ENCODE measurements at regions not wholly inside any gene's neighbourhood (a gene's known extent, or its start where the extent isn't known, plus 50 kb on each side); places are given as distances from the start of the nearest gene placed in this dataset.
"Not testable (repeated sequence)": the region's sequence is repeated elsewhere in the genome, so short reads cannot be mapped to it uniquely, and the experiment has no call there.

DNA sequence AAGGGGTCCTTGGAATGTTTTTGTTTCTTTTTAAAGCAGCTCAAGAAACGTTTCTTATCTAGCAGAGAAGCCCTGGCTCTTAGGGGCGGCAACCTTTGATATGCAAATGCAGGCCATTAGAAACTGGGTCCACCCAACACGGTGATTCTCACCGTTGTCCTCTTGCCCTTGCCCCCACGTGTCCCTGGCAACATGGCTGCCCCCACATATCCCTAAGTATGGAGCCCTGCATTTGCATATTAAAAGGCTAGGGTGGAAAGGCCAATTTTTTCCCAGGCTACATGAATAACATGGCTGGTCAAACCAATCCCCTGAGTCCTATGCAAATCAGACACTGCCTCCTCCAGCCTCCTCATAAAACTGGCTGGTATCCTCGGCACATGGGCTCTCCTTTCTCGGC is 230.1 kb upstream of the SPOPL start:
- DNase-seq = no peak

DNA sequence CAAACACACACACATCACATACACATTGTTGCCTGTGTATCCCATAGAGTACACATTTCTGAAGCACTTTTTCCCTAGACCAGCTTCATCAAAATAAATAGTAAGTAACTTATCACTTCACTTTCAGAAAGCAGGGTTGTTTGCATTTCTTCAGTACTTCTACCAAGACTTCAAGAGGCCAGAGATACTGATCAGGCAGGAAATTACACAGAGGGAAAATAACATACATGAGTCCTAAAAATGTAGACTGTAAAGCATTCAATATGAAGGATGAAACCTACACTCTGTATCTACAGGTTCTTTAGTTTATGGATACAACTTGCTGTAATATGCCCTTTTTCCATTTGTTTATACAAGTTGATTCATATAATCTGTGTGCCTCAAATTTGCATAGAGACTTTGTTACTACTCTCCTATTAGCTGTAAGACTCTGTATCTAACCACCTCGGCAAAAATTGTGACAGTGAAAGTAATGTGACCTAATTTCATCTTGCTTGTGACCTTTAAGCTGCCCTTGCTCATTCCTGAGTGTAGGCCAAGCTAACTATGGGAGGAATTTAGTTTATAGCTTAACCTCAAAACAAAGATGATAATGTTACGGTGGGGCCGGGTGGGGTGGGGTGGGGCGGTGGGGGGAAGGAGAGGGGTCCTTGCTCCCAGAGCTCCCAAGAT is 228.9 kb upstream of the SPOPL start:
- no peak for DNase-seq

DNA sequence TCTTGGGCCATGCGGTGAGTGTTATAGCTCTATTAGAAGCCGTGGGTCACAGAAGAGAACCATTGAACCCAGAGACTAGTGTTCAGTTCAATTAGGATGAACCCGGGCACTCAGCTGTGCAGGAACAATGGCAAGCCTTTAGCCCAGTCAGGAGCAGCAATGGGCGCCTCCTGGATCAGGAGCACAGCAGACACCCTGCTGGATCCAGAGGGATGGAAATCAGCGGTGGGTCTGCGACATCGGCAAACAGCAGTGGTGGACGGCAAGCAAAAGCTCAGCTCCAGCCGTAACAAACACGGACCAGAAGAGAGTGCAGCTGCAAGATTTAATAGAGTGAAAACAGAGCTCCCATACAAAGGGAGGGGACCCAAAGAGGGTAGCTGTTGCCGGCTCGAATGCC is 228.3 kb upstream of the SPOPL start:
- not testable (repeated sequence) for DNase-seq

DNA sequence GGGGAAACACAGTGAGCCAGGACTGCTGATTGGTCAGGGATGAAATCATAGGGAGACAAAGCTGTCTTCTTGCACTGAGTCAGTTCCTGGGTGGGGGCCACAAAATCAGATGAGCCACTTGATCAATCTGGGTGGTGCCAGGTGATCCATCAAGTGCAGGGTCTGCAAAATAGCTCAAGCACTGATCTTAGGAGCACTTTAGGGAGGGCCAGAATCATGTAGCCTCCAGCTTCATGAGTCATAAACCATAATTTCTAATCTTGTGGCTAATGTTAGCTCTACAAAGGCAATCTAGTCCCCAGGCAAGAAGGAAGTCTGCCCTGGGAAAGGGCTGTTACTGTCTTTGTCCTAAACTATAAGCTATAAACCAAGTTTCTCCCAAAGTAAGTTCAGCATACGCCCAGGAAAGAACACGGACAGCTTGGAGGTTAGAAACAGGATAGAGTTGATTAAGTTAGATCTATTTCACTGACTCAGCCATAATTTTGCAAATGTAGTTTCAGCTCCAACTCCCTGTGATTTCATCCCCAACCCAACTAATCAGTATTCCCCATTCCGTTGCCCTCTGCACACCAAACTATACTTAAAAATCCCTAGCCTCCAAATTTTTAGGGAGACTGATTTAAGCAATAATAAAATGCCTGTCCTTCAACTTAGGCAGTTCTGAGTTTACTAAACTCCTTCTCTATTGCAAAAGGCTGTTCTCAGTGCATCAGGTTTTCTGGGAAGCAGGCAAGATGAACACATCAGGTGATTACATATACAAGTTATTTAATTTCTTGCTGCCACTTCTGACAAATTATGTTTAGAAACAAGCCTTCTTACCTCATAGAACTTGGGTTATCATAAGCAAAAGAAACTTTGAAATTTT is 226.9 kb upstream of the SPOPL start:
- no peak for DNase-seq

DNA sequence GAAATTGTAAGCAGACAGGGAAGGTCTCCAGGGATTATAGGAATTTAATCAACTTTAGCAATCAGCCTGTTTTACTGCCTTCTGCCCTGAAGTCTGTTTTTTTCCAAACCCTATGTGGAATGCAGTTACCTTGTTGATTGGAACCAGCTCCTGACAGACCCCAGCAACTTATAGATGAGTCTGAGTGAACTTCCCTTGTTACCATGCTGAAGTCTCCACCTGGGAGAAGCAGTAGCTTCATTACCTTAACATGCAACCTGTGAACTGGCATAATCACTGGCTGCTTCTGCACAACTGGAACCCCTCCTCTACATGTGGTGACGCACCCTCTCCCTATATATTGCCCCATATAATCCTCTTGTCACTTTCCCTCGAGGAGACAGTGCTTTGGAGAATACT is 226.3 kb upstream of the SPOPL start:
- DNase-seq = no peak

DNA sequence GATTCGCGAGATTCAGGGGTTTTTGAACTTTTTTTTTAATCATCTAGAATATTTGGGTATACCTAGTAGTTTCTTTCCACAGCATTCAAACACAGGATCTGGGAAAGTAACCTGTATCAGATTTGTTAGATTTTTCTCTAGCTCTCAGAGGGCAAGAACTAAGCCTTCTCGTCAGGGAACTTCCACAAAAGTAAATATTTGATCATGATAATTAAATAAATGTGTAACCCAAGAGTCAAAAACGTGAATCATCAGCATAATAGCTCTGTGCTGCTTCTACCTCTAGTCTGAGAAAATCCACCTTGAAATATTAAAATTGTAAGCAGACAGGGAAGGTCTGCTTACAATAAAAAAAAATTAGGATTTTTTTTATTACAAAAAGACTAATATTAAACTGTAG is 225.7 kb upstream of the SPOPL start:
- DNase-seq = peak in 1 of 2 donors; percentile 4

DNA sequence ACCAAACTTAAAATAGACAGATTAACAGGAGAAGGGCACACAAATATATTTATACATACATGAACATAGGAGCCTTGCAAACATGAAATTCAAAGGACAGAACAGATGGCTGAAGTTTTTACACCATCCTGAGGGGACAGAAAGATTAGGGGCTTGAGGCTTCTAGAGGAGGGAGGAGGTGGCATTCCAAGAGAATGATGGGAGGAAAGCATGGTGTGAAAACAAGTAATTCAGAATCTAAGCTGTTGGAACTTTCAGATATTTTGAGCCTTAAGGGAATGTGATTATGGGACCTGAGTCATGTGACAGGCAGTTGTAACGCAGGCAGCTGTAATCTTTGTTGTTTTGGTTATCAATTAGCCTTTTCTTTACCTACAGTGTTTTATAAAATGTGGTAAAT is 225.2 kb upstream of the SPOPL start:
- no peak for DNase-seq

DNA sequence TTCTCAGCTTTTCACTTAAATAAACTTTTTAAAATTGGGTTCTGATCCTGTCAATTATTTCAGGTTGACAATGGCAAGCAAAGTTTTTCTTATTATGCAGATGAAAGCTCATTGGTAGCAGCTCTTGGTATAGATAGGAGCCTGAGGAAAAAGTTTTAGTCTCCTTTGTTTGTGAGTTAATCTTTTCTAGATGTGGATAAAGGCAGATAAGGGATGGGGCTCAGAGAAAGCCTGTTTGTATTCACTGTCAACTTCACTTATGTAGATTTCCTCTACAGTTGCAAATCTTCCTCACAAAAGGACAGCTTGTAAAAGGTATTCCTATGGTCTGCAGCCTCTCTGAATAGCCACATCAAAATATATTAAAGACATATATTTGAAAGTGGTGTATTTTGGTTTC is 224.5 kb upstream of the SPOPL start:
- DNase-seq = no peak

DNA sequence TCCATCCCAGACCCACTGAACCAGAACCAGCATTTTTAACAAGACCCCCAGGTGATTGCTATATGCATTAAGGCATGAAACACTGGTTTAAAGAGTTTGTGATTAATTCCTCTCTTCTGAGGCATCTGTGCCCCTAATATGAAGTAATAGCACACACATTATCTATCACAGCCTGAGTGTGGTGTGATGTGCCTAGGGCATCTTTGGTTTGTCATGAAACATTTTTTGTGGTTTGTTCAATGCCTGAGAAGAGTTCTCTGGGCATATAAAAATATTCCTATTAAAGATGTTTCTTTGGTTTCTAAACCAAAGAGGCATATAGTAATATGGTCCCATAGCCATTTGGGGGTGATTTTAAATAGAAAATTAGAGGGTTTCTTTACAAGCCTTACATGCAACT is 221.7 kb upstream of the SPOPL start:
- DNase-seq = no peak

DNA sequence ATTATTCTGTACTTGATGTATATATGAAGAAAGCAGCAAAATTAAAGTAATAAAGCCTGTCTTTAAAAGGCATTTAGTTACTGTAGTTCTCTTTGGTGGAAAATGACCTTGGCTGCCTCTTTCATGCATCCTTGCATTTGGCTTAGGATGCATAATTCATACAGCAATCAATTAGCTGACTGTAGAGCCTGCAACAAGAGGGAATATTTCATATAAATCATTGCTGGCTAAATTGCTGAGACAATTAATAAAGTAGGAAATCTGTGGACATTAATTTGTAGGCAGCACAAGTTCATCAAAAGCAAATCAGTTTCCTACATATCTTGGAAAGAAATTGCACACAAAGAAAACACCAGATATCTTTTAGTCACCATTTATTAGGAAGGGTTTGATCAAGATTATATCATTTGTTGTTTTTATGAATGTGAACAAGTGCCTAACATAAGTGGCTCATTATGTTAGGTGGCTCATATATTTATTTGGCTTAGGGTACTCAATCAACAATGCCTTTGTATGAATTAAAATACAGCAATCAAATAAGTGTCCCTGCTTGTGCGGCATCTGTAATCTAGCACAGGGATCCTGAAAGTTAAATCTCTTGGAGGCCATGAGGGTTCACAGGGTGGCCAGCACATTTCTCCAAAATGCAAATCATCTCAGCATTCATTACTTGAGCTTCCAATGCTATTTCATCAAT is 220.4 kb upstream of the SPOPL start:
- no peak for DNase-seq

DNA sequence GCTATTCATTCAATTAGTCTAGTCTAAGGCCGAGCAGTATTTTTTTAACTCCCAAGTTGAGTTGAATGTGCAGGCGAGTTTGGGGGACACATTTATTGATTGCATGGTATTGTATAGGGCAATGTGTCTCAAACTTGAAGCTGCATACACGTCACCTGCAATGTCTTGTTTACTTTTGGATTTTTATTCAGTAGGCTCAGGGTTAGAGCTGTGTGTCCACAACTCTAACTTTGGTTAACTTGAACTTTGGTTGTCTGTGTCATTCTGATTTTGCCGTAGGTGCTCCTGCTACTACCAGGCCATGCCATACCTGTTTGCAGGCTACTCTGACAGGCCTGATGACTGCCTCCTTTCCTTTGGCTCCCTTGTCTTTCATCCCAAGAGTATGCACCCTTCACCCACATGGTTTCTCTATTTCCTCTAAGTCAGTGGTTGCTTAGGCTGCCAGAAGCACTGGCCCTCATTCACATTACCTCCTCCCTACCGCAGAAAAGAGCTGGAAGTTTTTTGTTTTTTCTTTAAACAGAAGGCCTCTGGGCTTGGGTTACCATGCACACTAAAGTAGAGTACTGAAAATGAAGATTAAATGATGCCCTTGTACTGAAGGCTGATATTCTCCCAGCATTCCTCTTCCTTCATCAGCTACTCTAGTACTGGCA is 219.4 kb upstream of the SPOPL start:
- no peak for DNase-seq

DNA sequence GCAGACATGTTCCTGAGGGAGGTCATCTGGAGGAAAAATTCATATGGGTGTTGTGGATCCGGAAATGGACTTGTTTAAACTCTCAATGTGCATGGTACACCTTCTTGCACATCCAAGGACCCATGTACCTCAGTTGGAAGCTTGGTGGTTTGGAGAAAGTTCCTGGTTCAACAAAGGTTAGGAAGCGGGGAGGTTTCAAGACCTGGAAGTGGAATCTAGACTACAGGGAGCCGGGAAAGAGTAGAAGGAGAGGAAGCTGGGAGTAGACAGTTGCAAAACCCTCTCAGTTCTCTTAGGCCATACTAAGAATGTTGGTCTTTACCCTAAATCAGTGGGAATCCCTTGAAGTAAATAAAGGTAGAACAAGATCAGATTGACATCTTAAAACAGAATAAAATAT is 209.8 kb upstream of the SPOPL start:
- no peak for DNase-seq

DNA sequence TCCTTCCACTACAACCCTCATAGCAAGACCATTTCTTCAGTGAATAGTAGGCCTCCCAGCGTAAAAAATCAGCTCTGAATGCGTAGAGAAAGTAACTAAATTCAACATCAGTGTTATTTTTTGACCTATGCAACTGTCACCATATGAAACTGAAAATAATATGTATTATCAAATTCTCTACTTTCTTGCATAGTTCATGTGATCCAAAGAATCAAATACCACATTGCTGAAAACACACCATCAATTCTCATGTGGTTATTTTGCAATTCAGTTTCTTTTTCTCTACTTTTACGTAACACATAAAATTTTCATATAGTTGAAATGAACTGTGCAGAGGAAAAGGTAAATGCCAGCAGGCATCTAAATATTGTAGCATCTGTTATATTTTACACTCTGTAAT is 208.5 kb upstream of the SPOPL start:
- DNase-seq = no peak

DNA sequence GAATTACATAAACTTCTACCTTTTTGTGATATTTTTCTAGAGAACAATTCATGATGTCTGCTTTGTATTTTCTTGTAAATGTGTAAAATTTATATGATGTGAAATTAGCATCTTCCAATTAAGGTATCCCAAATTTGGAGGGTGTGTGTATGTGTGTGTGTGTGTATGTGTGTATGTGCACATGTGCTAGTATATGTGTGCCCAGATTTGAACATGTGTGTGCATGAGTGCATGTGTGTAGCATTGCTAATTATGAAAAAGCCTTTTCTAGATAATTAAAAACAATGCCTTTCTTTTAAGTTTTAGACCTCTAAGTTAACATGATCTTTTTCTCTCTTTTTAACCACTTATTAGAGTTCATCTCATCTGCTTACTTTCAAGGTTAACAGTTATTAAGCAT is 208.0 kb upstream of the SPOPL start:
- DNase-seq = no peak

DNA sequence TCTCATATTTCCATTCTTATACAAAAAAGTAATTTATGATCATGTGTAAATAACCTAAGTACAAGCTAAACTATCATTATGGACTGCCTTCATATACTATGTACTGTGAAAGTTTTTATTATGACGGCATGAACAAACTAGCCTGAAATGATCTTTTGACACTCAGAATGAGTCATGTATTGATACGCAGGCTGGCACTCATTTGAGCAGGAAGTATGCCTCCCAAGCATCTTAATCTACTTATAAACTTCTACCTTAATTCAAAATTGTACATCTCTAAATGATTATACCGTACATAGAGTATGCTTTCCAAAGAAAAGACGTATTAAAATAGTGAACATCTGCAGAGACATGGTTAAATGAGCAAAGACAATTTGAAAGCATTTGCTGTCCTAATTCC is 207.1 kb upstream of the SPOPL start:
- no peak for DNase-seq

DNA sequence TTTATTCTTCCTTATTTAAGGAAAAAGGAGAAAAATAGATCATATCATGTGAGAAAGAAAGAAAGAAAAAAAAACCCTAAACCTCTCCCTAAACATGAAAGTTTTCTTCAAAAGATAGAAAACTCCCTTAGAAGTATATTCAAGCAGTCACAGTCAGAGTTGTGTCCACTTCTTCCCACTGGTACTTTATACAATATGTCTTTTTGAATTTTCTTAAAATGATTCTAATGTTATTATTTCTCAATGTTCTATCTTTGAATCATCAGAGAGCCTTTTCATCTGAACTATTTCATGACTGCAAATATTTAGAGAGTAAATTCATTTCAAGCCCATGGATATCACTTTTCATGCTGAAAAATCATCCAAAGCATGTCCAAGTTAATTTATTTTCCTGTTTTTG is 205.2 kb upstream of the SPOPL start:
- no peak for DNase-seq

DNA sequence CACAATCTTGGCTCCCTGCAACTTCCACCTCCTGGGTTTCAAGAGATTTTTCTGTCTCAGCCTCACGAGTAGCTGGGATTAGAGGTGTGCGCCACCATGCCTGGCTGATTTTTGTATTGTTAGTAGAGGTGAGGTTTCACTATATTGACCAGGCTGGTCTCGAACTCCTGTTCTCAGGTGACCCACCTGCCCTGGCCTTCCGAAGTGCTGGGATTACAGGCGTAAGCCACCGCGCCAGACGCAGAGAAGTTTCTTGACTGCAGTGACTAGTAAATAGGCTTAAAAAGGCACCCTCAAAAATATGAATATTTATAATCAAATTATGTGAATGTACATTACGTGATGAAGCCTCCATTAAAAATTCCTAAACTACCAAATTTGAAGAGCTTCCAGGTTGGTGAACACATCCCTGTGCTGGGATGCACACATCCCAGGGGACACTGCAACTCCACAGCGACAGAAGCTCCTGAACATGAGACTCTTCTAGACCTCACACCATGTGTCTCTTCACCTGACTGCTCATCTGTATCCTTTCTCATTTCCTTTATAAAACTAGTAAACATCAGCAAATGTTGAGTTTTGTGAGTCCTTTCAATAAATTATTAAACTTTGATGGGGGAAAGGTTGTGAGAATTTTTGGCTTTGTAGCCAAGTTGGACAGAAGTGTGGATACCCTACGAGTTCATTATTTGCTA is 203.3 kb upstream of the SPOPL start:
- no peak for DNase-seq

DNA sequence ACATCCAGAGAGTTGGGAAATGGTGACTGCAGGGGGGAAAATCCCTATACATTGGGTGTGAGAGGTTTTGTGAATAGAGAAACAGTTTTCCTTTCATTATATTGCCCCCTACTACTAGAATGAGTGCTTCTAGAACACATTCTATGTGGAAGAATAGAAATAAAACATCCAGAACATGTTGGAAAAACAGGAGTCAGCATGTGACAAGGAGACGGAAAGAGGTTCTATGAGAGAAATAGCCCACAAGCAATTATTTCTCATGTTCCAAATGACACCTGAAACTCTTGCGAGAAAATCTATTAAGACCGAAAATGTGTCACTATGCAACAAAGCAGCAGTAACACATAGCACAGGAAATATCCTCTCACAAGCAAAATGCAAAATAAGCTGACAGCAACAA is 202.7 kb upstream of the SPOPL start:
- DNase-seq = no peak

DNA sequence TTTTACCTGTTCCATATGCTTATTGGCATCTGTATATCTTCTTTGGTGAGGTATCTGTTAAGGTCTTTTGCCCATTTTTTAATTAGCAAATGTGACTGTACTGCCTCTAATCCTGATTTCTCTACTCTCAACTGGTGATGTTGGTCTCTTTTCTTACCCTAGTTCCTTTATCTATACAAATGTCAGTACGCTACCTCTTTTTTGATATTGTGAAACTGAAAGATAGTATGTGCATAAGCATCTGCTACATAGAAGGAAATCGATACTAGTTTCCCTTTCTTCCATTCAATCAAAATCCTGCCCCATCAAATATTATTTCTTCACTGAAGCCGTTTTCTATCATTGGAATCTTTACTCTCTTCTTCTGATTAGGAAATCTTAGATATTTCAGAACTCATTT is 194.9 kb upstream of the SPOPL start:
- no peak for DNase-seq

DNA sequence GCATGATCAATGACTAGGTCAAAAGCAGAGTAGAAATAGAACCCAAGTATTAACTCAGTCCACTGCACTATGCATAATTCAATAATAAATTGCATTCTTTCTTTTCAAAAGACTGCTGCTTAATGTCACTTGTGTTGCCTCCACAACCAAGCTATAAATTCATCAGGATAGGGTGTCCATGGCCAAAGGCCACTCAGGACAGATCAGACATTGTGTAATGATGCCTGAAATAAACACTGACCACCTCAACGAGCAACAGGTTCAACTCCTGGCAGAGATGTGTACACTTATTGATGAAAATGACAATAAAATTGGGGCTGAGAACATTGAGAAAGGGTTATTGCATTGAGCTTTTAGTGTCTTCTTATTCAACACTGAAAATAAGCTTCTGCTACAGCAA is 194.5 kb upstream of the SPOPL start:
- no peak for DNase-seq

DNA sequence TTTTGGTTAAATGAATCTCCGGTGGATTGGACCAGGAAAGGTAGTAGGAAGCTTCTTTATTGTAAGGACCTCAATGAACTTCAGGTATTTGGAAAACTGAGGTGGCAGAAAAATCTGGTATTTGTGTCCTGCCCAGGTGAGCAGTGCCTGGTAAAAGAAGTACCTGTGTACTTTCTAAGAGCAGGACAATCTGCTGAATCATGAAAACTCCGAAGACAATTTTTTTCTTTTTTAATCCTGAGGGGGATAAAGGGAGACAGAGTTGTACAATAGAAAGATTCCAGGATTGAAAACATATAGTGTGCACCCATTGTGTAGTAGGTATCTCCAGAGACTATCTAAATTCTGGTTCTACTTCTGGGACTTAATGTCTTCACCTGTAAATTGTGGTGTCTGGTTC is 191.8 kb upstream of the SPOPL start:
- no peak for DNase-seq

DNA sequence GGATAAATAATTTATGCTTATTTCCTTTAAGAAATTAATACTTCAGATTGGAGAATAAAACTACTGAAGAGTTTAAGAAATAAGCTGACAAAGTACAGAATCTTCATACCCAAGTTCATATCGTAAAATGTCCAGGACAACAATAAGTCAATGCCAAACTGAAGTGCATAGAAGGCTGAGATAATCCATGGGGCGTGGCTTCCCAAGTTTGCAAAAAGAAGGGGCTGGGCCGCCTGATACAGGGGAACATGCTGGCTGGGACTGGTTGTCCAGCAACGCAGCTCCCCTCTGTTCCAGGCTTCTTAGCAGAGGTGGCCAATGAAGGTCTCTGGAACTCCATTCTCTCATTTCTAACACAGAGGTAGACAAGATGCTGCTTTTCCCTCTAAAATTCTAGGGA is 189.5 kb upstream of the SPOPL start:
- DNase-seq = no peak
